ENCODE measurements at regions not wholly inside any gene's neighbourhood (a gene's known extent, or its start where the extent isn't known, plus 50 kb on each side); places are given as distances from the start of the nearest gene placed in this dataset.
A peak's percentile ranks its signal among the peaks of the same experiment; 100 is the strongest.

GRCh38 chr6:14664112-14664601 is 546.6 kb downstream of the CD83 start:
- peak; percentile 61 for ATAC-seq
- Histone ChIP-seq H3K9me2 (ENCODE audit: insufficient read depth) (no peaks in the 10 kb centered on the region), H3K36me3 (ENCODE audit: insufficient read depth) (no peaks in the 10 kb centered on the region; the same call in 1 of the 2 replicates), H4K20me1 (replicated peaks; ENCODE audit: insufficient read depth) (no peaks in the 10 kb centered on the region), H3K27ac (ENCODE audit: low read depth) (no peak overlapping the region), H2AFZ (peak overlapping the region; percentile 28; the same call in 1 of the 2 replicates), H3F3A (replicated peaks; ENCODE audit: low read depth) (peaks cover 6% of the 10 kb centered on the region; the same call in 1 of the 2 replicates), H3K27me3 (ENCODE audit: insufficient read depth) (no peaks in the 10 kb centered on the region), H3K4me1 (ENCODE audit: insufficient read depth) (peaks cover 29% of the 10 kb centered on the region), H3K79me2 (replicated peaks; ENCODE audit: insufficient read depth) (no peaks in the 10 kb centered on the region), H3K4me3 (no peak overlapping the region), H3K4me2 (peak overlapping the region; percentile 56; the same call in 1 of the 2 replicates)
- peaks cover 17% of the 10 kb centered on the region for H3K4me1 Mint-ChIP-seq
- peaks cover 1% of the 10 kb centered on the region for H3K27me3 Mint-ChIP-seq (ENCODE audit: insufficient read depth, low read depth, poor library complexity)
- no peak for DNase-seq (ENCODE audit: low spot score)
- no peak overlapping the region for H3K27ac Mint-ChIP-seq
- no peak for TF ChIP-seq REST (IDR thresholded peaks at IDR 0.05; ENCODE audit: unreplicated experiment)
- peak in 1 of 2 experiments; percentile 28; a peak in 2 of 4 replicates for TF ChIP-seq CTCF (conservative IDR thresholded peaks at IDR 0.05; ENCODE audit: low read depth in 2 of 2)
- H3K9me3 Mint-ChIP-seq: no peaks in the 10 kb centered on the region; the same call in 2 of the 3 replicates
- H3K36me3 Mint-ChIP-seq (ENCODE audit: low read depth): no peaks in the 10 kb centered on the region
- no peak overlapping the region for H3K4me3 Mint-ChIP-seq

- Mint-ChIP-seq H3K9me3 (no peaks in the 10 kb centered on the region; the same call in 2 of the 3 replicates), H3K4me3 (no peak overlapping the region), H3K4me1 (peaks cover 17% of the 10 kb centered on the region), H3K27me3 (ENCODE audit: insufficient read depth, low read depth, poor library complexity) (peaks cover 1% of the 10 kb centered on the region), H3K27ac (no peak overlapping the region), H3K36me3 (ENCODE audit: low read depth) (no peaks in the 10 kb centered on the region)
- peak overlapping the region; percentile 28; the same call in 1 of the 2 replicates for H2AFZ ChIP-seq
- no peak overlapping the region for H3K27ac ChIP-seq (ENCODE audit: low read depth)
- no peaks in the 10 kb centered on the region for H4K20me1 ChIP-seq (replicated peaks; ENCODE audit: insufficient read depth)
- DNase-seq (ENCODE audit: low spot score) (peak; percentile 53), ATAC-seq (peak; percentile 66)
- peak overlapping the region; percentile 56; the same call in 1 of the 2 replicates for H3K4me2 ChIP-seq
- H3K36me3 ChIP-seq (ENCODE audit: insufficient read depth): no peaks in the 10 kb centered on the region; the same call in 1 of the 2 replicates
- no peaks in the 10 kb centered on the region for H3K79me2 ChIP-seq (replicated peaks; ENCODE audit: insufficient read depth)
- H3K9me2 ChIP-seq (ENCODE audit: insufficient read depth): no peaks in the 10 kb centered on the region
- no peak overlapping the region for H3K4me3 ChIP-seq
- H3F3A ChIP-seq (replicated peaks; ENCODE audit: low read depth): peaks cover 6% of the 10 kb centered on the region; the same call in 1 of the 2 replicates
- no peaks in the 10 kb centered on the region for H3K27me3 ChIP-seq (ENCODE audit: insufficient read depth)
- peaks cover 23% of the 10 kb centered on the region for H3K4me1 ChIP-seq (ENCODE audit: insufficient read depth)
- TF ChIP-seq CREB1 (CRISPR knock-in tag; IDR thresholded peaks at IDR 0.05; ENCODE audit: low read depth): no peak
- no peak for TF ChIP-seq CTCF (conservative IDR thresholded peaks at IDR 0.05; ENCODE audit: low read depth in 2 of 2)
- no peak for TF ChIP-seq ZNF462 (CRISPR knock-in tag; IDR thresholded peaks at IDR 0.05)
- no peak for TF ChIP-seq POLR2AphosphoS5 (IDR thresholded peaks at IDR 0.05; ENCODE audit: low read depth)
Observed at GRCh38 chr6:14664621-14665315, 547.2 kb downstream of the CD83 start.
